Right ventricle myocardium inferior (tissue), 1 donor: ENCODE measurements at regions not wholly inside any gene's neighbourhood (a gene's known extent, or its start where the extent isn't known, plus 50 kb on each side); places are given as distances from the start of the nearest gene placed in this dataset.
"Not testable (repeated sequence)": the region's sequence is repeated elsewhere in the genome, so short reads cannot be mapped to it uniquely, and the experiment has no call there.

ENCODE experiments used
- ATAC-seq: fragments of 200-7000 bp; cut with Tn5 transposase; one replicate; pipeline ENCODE4 v1.9.1; 2020; ENCODE audit warnings: mild to moderate bottlenecking, moderate library complexity
- DNase-seq: peaks from one replicate; pipeline ENCODE4 v3.0.0; 2021; ENCODE audit errors: missing footprints
- intact Hi-C: fragments of 100-400 bp; cut with DNase I; formaldehyde crosslinking; loops from one replicate; pipeline ENCODE4 v1.11.0; 2022
- donor health status: DM: no; HTN: yes; CAD: no; lungs with severe emphysema.

DNA sequence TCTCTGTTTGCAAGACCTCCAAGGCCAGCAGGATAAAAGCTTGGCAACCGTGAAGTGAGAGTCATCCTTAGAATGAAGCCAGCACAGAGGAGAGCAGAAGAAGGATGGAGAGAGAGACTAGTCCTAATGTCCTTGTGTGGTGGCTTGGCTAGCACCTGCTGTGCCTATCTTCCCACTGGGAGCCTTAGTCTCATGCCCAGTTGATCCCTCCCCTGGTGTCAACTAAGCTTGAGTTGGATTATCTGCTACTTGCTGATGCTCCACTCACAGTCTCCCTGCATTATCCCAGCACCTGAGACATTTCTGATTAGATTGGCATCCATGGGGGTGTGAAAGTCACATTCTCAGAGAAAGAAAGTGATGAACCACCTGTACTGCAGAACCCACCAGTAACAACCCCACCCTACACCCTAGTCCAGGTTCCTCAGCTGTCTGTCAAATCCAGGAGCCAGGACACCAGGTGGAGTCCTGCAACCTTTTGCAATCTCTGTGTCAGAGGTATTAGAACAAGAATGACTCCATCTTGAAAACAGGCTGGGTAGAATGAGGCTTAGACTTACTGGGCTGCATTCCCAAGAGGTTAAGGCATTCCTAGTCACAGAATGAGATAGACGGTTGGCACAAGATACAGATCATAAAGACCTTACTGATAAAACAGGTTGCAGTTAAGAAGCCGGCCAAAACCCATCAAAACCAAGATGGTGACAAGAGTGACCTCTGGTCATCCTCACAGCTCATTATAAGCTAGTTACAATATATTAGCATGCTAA, 460.2 kb upstream of the C16orf82 start:
- intact Hi-C loops, result no loop called here
- DNase-seq (no peak), ATAC-seq (no peak)

DNA sequence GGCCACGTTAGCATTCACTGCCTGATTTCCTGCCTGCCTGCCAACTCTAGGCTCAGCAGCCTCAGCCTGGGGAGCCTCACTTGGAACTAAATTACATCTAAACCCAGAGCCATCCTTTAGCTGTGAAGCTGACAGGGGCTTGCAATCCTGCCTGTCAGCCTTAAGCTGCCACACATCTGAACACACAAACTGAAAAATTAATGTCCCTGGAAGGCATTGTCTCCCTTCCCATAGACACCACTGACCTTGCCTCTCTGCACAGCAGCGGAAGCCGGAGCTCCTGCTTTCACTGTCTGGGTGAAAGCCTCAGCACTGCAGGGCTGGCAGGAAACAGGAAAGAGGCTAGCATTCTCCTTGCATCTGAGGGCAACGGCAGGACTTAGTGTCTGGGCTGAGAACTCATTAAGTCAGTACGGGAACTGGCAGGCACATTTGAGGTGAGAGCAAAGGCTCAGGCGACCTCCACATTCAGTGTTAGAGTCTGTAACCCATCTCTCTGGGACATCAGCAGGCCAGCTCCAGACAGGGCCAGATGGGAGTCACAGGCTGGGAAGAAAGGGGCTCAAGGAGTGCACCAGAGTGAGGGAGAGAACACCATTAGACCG, 452.4 kb upstream of the C16orf82 start:
- intact Hi-C loops, result no loop called here
- ATAC-seq, result no peak
- no peak for DNase-seq

DNA sequence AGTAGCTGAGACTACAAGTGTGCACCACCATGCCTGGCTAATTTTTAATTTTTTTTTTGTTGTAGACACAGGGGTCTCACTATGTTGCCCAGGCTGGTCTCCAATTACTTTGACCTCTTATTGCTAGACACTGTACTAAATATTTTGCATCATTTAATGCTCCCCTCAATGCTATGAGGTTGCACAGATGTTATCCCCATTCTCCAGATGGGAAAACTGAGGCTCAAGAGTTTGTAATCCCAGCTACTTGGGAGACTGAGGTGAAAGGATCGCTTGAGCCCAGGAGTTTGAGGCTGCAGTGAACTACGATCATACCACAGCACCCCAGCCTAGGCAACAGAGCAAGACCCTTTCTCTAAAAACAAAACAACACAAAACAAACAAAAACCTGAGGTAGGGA, 443.3 kb upstream of the C16orf82 start:
- no peak for DNase-seq
- intact Hi-C loops, result no loop called here
- ATAC-seq, result no peak

DNA sequence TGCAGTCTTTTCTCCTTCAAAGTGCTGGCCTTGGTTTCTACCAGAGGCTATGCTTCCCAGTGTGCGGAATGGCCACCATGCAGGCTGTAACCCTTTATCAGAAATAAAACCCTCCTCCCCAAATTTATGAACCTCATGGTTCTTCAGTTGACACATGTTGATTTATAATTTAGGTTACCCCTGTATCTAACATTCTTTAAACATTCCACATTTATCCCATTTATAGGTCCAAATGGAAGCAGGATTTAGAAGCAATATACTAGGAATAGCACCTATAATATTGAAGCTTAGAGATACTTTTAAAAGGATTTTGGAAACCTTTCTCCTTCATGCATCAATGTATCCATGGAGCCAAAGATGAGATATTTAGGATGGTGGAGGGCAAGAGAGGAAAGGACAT, 438.8 kb upstream of the C16orf82 start:
- DNase-seq (no peak), ATAC-seq (no peak)
- intact Hi-C loops, result no loop called here

DNA sequence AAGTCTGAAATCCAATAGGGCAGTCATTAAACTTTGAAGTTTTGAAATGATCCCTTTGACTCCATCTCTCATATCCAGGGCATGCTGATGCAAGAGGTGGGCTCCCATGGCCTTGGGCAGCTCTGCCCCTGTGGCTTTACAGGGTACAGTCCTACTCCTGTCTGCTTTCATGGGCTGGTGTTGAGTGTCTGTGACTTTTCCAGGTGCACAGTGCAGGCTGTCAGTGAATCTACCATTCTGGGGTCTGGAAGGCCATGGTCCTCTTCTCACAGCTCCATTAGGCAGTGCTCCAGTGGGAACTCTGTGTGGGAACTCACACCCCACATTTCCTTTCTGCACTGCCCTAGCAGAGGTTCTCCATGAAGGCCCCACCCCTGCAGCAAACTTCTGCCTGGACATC, 435.4 kb upstream of the C16orf82 start:
- ATAC-seq, intact Hi-C loops, DNase-seq: not testable (repeated sequence)

DNA sequence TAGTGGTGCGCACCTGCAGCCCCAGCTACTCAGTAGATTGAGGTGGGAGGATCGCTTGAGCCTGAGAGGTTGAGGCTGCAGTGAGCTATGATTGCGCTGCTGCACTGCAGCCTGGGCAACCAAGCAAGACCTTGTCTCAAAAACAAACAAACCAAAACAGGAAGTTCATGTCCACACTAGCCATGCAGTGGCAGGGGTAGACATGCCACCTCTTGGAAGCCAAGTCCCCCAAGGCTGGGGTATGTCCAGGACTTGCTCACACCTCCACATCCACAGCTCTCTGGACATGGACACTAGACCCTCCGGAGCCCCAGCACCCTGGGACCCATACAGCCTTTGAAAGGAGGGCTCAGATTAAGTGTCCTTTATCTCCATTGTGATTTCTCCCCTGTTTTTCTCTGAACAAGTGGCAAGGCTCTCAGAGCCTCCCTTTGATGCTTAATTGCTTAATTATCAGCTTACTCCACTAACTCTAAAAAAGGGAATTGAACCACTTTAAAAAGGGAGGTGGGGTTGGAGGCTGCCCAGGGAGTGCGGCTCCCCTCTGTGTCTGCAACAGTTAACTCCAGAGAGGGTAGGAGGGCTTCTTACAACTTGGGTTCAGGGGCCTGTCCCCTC, 424.6 kb upstream of the C16orf82 start:
- no peak for ATAC-seq

DNA sequence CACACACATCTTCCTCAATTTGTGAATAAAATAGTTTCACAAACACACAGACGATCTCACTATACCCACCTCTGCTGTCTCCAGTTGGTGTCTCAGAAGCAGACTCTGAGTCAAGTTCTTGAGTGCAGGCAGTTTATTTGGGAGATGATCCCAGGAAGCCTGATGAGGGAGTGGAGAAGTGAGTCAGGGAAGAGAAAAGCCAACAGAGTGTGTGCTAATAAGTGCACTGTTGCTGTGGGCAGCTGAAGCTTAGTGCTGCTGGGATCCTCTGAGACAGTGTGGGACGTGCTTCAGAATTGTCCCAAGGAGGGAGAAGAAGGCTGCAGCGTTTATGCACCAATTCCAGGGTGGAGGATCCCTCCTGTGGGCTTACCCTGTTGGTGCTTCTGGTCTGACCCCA, 423.2 kb upstream of the C16orf82 start:
- ATAC-seq (no peak), DNase-seq (no peak)
- intact Hi-C loops, result no loop called here

More for the DNA sequence above, 424.6 kb upstream of the C16orf82 start:
- intact Hi-C loops, result no loop called here
- DNase-seq, result no peak

DNA sequence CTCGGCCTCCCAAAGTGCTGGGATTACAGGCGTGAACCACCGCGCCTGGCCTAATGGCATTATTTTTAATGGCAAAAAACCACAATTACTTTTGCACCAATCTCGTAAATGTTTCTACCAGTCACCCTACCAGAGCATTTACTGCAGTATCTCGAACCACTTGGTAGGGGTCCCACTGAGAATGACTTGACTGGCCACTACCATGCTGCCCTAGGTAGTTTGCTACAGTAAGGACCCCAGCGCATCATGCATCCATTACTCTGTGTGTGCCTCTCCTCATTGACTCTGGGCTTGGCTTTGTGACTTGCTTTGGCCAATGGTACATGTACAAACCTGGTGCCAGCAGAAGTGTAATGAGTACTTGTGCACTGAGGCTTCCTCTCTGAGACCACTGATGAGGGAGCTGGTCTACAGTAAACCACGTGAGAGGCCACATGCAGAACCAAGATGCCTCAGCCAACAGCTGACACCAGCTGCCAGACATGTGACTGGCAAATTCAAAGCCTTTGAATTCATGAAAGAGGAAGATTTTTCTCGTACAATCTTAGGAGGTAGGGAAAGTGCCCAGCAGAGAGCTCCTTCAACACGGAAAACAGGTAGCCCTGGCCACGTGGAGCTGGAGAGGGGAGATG, 421.7 kb upstream of the C16orf82 start:
- intact Hi-C loops, result no loop called here
- no peak for ATAC-seq
- DNase-seq, result no peak

DNA sequence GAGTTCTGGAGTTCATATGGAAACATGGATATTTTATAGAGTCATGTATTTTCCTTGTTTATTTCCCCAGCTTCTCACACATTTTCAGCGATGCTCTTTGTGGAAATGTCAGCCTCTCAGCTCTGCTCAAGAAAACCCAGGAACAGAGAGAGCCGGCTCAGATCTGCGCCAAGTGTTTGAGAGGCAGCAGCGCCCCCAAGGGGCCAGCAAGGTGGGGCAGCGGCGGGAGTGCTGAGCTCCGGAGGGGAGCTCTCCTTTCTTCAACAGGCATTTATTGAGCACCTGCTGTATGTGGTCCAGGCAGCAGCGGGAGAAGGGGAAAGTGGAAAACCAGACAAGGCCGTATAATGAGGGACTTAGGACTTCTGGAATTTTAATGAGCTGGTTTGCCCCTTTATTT, 421.1 kb upstream of the C16orf82 start:
- DNase-seq (no peak), ATAC-seq (no peak)
- intact Hi-C loops, result no loop called here

DNA sequence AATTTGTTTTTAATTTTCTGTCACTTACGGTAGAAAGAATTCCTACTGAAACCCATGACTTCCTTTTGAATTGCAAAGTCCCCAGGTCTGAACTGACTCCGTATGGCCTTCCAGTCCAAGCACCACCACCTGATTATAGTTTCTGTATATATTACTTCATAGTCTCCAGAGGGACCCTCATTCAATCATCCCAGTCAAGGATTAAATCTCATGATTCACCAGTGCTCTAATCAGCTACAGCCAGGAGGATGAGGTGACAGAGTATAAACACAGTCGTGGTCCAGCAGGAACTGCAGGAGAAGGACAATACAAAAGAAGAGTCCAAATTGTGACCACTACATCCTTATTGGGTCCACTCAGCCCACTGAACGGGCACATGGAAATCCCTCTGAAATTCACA, 418.9 kb upstream of the C16orf82 start:
- DNase-seq, result no peak
- no peak for ATAC-seq
- intact Hi-C loops, result no loop called here

DNA sequence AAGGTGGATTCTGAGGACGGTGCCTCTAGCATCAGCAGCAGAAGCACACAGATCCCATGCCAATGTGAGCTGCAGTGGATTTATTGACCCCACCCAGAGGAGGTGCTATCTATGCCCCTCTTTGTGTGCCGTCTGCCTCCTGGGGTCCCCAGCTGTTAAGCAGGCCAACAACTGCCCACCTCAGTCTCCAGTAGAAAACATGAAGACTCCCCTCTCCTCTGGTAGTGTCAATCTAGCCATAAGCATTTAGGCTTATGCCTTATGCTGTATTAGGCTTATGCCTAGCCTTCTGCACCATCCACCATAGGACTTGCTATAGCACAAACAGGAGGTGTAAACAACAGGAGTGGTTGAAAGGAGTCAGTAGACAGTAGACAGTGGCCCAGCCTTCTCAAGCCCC, 417.9 kb upstream of the C16orf82 start:
- intact Hi-C loops, result no loop called here
- no peak for ATAC-seq
- no peak for DNase-seq

DNA sequence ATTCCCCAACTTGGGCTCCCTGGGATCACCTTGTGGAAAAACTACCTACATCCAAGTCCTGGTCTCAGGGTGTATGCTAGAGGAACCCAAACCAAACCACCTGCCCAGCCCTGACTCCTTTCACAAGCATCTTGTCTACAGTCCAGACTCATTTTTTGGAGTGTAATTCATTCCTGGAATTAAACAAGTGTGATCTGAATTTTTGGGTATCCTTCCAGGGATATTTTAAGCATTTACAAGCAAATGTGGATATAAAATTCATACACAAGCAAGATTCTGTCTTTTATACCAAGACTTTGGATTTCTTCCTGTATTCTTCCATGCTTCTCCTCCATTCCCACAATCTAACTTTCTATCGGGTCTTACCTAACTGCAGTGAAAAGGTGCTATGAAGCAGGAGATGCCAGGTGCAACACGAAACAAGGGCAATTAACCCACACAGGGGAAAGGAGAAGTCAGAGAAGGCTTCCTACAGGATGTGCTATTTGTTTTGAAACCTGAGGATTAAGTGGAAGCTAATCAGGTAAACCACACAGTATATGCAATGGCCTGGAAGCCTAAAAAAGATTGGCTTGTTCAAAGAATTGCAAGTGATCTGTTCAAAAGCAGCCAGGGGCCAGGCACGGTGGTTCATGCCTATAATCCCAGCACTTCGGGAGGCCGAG, 417.2 kb upstream of the C16orf82 start:
- intact Hi-C loops, result no loop called here
- no peak for DNase-seq
- ATAC-seq, result no peak

DNA sequence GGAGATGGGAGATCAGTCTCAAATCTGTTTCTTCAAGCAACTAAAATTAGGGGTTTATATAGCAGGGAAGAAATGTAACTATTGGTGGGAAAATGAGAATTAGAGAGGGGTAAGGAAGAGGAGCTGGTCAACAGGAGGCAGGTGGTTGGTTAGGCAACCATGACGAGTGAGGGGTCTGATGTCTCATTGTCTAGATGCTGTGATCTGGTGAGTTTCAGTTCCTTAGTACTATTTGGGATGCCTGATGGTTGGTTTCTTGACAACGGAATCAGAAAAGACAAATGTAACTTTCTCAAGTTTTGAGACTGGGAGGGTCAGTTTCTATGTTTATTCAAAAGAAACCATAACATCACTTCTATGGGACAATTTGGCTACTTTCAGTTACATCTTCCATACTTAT, 415.3 kb upstream of the C16orf82 start:
- intact Hi-C loops, result no loop called here
- ATAC-seq (no peak), DNase-seq (no peak)

DNA sequence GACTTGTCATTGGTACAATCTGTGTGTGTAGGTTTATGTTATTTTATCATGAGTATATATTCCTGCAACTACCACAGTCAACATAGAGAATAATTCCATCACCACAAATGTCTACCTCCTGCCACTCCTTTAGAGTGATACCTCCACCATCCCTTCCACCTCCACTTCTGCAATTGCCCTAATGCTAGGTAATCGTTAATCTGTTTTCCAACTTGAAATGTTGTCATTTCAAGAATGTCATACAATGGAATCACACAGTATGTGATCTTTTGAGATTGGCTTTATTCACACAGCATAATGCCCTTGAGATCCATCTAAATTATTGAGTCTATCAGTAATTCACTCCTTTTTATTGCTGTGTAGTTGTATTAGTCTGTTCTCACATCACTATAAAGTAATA, 414.8 kb upstream of the C16orf82 start:
- DNase-seq, result no peak
- ATAC-seq, result no peak
- intact Hi-C loops, result no loop called here

DNA sequence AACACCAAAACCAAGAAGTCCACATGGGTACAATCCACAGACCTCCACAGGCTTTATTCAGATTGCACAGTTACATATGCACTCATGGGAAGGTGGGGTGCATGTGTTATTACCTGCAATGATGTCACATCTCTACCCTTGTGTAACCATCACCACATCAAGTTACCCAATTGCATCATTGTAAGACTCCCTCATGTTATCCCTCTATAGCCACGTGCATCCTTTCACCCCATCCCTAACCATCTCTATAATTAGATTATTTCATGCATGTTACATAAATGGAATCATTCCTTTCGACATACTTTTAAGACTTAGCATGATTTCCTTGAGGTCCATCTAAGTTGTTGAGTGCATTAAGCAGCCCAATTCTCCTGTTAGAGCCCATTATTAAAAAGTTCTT, 408.2 kb upstream of the C16orf82 start:
- no peak for ATAC-seq

DNA sequence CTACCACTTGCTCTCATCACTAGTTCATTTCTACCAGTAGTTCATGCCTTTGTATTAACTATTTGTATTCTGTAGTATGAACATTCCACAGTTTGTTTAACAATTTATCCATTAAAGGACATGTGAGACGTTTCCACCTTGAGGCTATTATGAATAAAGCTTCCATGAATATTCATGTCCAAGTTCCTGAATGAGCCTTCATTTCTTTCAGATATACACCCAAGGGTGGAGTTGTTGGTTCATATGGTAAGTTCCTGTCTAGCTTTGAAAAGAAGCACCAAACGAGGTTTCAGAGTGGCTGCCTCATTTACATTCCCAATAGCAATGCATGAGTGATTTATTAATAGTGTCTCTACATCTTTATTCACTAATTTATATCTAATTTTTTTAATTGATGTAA, 407.8 kb upstream of the C16orf82 start:
- intact Hi-C loops, result no loop called here
- DNase-seq (no peak), ATAC-seq (no peak)

More for the DNA sequence above, 408.2 kb upstream of the C16orf82 start:
- intact Hi-C loops, result no loop called here
- no peak for DNase-seq

DNA sequence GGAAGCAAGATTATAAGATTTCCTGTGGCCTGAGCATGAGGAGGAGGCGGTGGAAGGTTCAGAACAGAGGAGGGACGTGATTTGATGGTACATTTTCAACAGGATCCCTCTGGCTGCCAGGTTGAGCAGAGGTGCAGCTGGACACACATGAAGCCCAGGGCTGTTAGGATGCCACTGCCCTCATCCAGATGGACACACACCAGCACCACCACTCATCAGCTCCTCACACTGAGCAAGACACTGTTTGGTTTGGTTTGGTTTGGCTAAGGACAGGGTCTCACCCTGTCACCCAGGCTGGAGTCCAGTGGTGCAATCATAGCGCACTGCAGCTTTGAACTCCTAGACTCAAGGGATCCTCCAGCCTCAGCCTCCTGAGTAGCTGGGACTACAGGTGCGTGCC, 402.6 kb upstream of the C16orf82 start:
- DNase-seq, result no peak
- intact Hi-C loops, result no loop called here
- ATAC-seq, result no peak

DNA sequence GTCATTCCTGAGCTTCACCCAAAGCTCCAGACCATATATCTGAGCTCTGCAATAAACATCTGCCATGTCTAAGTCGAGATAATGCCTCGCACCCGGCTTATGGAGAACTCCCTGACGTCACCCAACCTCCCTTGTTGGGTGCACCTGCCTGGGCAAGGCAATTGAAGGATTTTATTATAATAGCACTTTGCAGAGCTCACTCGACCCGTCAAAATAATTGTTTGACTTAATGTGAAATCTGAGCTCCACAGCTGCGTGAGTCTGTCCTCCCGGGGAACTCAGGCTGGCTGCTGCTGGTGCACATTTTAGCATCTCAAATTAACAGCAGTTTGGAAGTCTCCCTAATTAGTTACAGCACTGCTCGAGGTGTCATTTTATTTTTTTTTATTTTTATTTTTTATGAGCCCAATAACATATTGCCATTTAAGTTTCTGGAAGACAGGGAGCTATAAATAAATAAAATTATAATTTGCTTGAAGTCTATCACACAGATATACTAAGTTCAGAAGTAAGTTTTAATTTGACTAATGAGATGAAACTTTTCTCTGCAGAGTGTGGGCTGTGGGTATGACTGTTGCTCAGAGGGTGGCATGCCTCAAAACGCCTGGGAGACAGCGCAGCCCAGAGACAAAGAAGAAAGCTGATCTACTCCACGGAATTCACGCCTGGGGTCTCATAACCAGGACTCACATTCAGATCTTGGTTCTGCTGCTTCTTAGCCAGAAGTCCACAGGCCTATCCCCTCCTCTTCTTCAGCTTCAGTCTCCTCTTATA, 401.4 kb upstream of the C16orf82 start:
- intact Hi-C loops, result no loop called here
- no peak for DNase-seq
- no peak for ATAC-seq

DNA sequence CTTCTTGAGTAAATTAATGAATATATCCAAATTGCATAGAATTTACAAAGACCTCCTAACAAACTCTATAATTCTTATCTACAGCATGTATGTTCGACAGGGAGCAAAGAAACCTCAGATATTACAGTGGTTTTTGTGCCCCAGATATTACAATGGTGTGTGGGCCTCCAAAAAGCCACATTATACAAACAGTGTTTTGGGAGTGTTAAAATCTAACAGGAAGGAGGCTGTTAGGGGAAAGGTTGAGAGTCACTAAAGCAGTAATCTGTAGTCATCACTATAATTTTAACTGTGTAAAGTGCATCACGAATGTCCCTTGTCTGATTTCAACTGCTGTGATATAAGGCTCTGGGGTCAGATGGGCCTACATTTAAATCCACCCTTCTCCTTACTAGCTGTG, 400.2 kb upstream of the C16orf82 start:
- intact Hi-C loops, result no loop called here
- ATAC-seq (no peak), DNase-seq (no peak)
